SK-N-SH (cell line): ENCODE measurements at regions not wholly inside any gene's neighbourhood (a gene's known extent, or its start where the extent isn't known, plus 50 kb on each side); places are given as distances from the start of the nearest gene placed in this dataset.

Experiments used
- CTCF ChIA-PET: fragments of 300-600, 350-600 bp; formaldehyde crosslinking; extraction: SDS; loops from one replicate; lab custom pipeline; 2021; lab: Yijun Ruan, JAX
- POLR2A ChIA-PET: fragments of 350-600 bp; sonication (Branson Sonifier 250); formaldehyde crosslinking; extraction: SDS; loops from one replicate; lab custom pipeline; 2020; ENCODE audit warnings: antibody characterized with exemption, inconsistent platforms; lab: Yijun Ruan, JAX
- DNase-seq: peaks from one replicate; pipeline ENCODE4 v3.0.0; 2012
- H2AFZ ChIP-seq: fragments of 200-600 bp; sonication (generic); 2 replicates; pipeline ENCODE4 v1.8.1; 2016; ENCODE audit warnings: antibody characterized with exemption, mild to moderate bottlenecking, low read depth
- H3F3A ChIP-seq: fragments of 200-600 bp; sonication (generic); replicated peaks from 2 replicates; pipeline ENCODE3; 2016; ENCODE audit warnings: antibody characterized with exemption, mild to moderate bottlenecking; ENCODE audit not compliant: insufficient read depth
- H3K27ac ChIP-seq, 2 experiments: fragments of 200-500 bp in 1 of 2; fragments of 200-600 bp in 1 of 2; sonication (Bioruptor generic) in 1 of 2; sonication (generic), shearing (Covaris generic) in 1 of 2; 2 replicates each; pipeline versions ENCODE4 v1.5.1 to v1.6.1; 2014 to 2016; ENCODE audit warnings: low read depth in 2 of 2, inconsistent platforms in 1 of 2, low read length in 1 of 2, mild to moderate bottlenecking in 1 of 2, mixed read lengths in 1 of 2
- H3K27me3 ChIP-seq: fragments of 200-600 bp; sonication (generic), shearing (Covaris generic); 2 replicates; pipeline ENCODE4 v1.6.1; 2016; ENCODE audit warnings: mixed run types; ENCODE audit not compliant: insufficient read depth
- H3K36me3 ChIP-seq, 2 experiments: fragments of 200-500 bp in 1 of 2; fragments of 200-600 bp in 1 of 2; sonication (Bioruptor generic) in 1 of 2; sonication (generic) in 1 of 2; replicated peaks in 1 of 2; 2 replicates each; pipeline versions ENCODE3 to v1.5.1; 2014 to 2016; ENCODE audit warnings: low read length in 1 of 2, mild to moderate bottlenecking in 1 of 2; ENCODE audit not compliant: insufficient read depth in 2 of 2, control insufficient read depth in 1 of 2
- H3K4me1 ChIP-seq, 2 experiments: fragments of 200-500 bp in 1 of 2; fragments of 200-600 bp in 1 of 2; sonication (Bioruptor generic) in 1 of 2; sonication (generic), shearing (Covaris generic) in 1 of 2; 2 replicates each; pipeline versions ENCODE4 v1.5.1 to v1.6.1; 2014 to 2016; ENCODE audit warnings: low read depth in 1 of 2, low read length in 1 of 2, mixed run types in 1 of 2; ENCODE audit not compliant: insufficient read depth in 2 of 2, control insufficient read depth in 1 of 2
- H3K4me2 ChIP-seq: fragments of 200-600 bp; sonication (generic), shearing (Covaris generic); 2 replicates; pipeline ENCODE4 v1.6.1; 2017; ENCODE audit warnings: mixed run types
- H3K4me3 ChIP-seq, 2 experiments: fragments of 200-500 bp in 1 of 2; fragments of 200-600 bp in 1 of 2; sonication (Bioruptor generic) in 1 of 2; sonication (generic), shearing (Covaris generic) in 1 of 2; 2 replicates each; pipeline versions ENCODE4 v1.5.1 to v1.8.1; 2014 to 2016; ENCODE audit warnings: low read depth in 2 of 2, inconsistent platforms in 1 of 2, low read length in 1 of 2, mild to moderate bottlenecking in 1 of 2, mixed read lengths in 1 of 2, moderate library complexity in 1 of 2
- H3K79me2 ChIP-seq: fragments of 200-600 bp; sonication (generic); 2 replicates; pipeline ENCODE4 v1.8.1; 2017; ENCODE audit warnings: mild to moderate bottlenecking; ENCODE audit not compliant: insufficient read depth
- H3K9ac ChIP-seq: fragments of 200-600 bp; sonication (generic); 2 replicates; pipeline ENCODE4 v1.6.1; 2017; ENCODE audit warnings: mixed run types
- H3K9me2 ChIP-seq: fragments of 200-600 bp; sonication (generic); 2 replicates; pipeline ENCODE4 v1.6.1; 2017; ENCODE audit warnings: mixed run types
- H3K9me3 ChIP-seq: fragments of 200-600 bp; sonication (generic); 2 replicates; pipeline ENCODE4 v1.6.1; 2017; ENCODE audit warnings: mixed run types, mild to moderate bottlenecking, moderate library complexity
- H4K20me1 ChIP-seq: fragments of 200-600 bp; sonication (generic); 2 replicates; pipeline ENCODE4 v1.6.1; 2017; ENCODE audit warnings: mild to moderate bottlenecking, mixed run types; ENCODE audit not compliant: insufficient read depth
- CHD2 ChIP-seq: fragments of 150-350 bp; IDR thresholded peaks from 2 replicates; pipeline ENCODE4 v1.6.1; 2018; ENCODE audit warnings: low read length; ENCODE audit not compliant: partially characterized antibody
- EP300 ChIP-seq, 2 experiments: IDR thresholded peaks; 2 replicates each; pipeline versions ENCODE4 v1.4.0 to v1.6.1; 2012; ENCODE audit warnings: borderline replicate concordance in 1 of 2, low read depth in 1 of 2, low read length in 1 of 2
- EZH2phosphoT487 ChIP-seq: fragments of 200-600 bp; sonication (generic); IDR thresholded peaks from 2 replicates; pipeline ENCODE4 v1.6.1; 2017; ENCODE audit warnings: low read depth, mixed run types, mild to moderate bottlenecking, antibody characterized with exemption, moderate library complexity, borderline replicate concordance
- FOSL2 ChIP-seq: IDR thresholded peaks from 2 replicates; pipeline ENCODE4 v1.4.0; 2012; ENCODE audit warnings: low read depth, mild to moderate bottlenecking, moderate library complexity, borderline replicate concordance
- FOXJ3 ChIP-seq: sonication (generic); formaldehyde crosslinking; IDR thresholded peaks from 2 replicates; pipeline ENCODE4 v1.5.1; 2020; ENCODE audit warnings: mild to moderate bottlenecking, missing genetic modification reagents
- FOXM1 ChIP-seq: IDR thresholded peaks from 2 replicates; pipeline ENCODE4 v1.4.0; 2012; ENCODE audit warnings: low read depth, mild to moderate bottlenecking
- GABPA ChIP-seq: IDR thresholded peaks from 2 replicates; pipeline ENCODE4 v1.4.0; 2012; ENCODE audit warnings: low read depth, mild to moderate bottlenecking
- GATA2 ChIP-seq: sonication (generic); formaldehyde crosslinking; IDR thresholded peaks from 2 replicates; pipeline ENCODE4 v1.5.0; 2020; ENCODE audit warnings: mild to moderate bottlenecking, missing genetic modification reagents
- JUND ChIP-seq: IDR thresholded peaks from 2 replicates; pipeline ENCODE4 v1.4.0; 2012
- MEF2A ChIP-seq: IDR thresholded peaks from 2 replicates; pipeline ENCODE4 v1.4.0; 2012; ENCODE audit warnings: low read depth, borderline replicate concordance
- NFIC ChIP-seq: IDR thresholded peaks from 2 replicates; pipeline ENCODE4 v1.4.0; 2012; ENCODE audit warnings: borderline replicate concordance
- NRF1 ChIP-seq: IDR thresholded peaks from 2 replicates; pipeline ENCODE4 v1.6.1; 2012; ENCODE audit warnings: low read depth, mild to moderate bottlenecking, low read length
- POLR2AphosphoS5 ChIP-seq: IDR thresholded peaks from 2 replicates; pipeline ENCODE4 v1.6.1; 2012; ENCODE audit warnings: low read depth, low read length
- RAD21 ChIP-seq: IDR thresholded peaks from 2 replicates; pipeline ENCODE4 v1.6.1; 2012; ENCODE audit warnings: mild to moderate bottlenecking, low read length
- RCOR1 ChIP-seq: fragments of 150-350 bp; IDR thresholded peaks from 2 replicates; pipeline ENCODE4 v1.6.1; 2017; ENCODE audit warnings: antibody characterized with exemption, low read length
- RFX5 ChIP-seq: IDR thresholded peaks from 2 replicates; pipeline ENCODE4 v1.6.1; 2012; ENCODE audit warnings: mild to moderate bottlenecking, improper control_type of control experiment, low read length
- RXRA ChIP-seq: IDR thresholded peaks from 2 replicates; pipeline ENCODE4 v1.4.0; 2012; ENCODE audit warnings: low read depth, mild to moderate bottlenecking, borderline replicate concordance
- YY1 ChIP-seq: IDR thresholded peaks from 2 replicates; pipeline ENCODE4 v1.4.0; 2012; ENCODE audit warnings: low read depth, mild to moderate bottlenecking
- WGBS: methylation state at CpG from one replicate; pipeline ENCODE4 v1.1.6; 2017; ENCODE audit warnings: low lambda C conversion rate; 5-methylcytosine and 5-hydroxymethylcytosine counted together
- TF ChIP-seq, protein P1 (sequence below): fragments of 150-350 bp; IDR thresholded peaks from 2 replicates; pipeline ENCODE4 v1.6.1; 2016; ENCODE audit warnings: mild to moderate bottlenecking, low read depth, low read length
- TF ChIP-seq, protein P2 (sequence below): IDR thresholded peaks from 2 replicates; pipeline ENCODE4 v1.4.0; 2012; ENCODE audit warnings: low read depth, borderline replicate concordance
- TF ChIP-seq, protein P3 (sequence below): IDR thresholded peaks from 2 replicates; pipeline ENCODE4 v1.6.1; 2012; ENCODE audit warnings: mild to moderate bottlenecking, low read depth, low read length, moderate library complexity
- TF ChIP-seq, protein P4 (sequence below): IDR thresholded peaks from 2 replicates; pipeline ENCODE4 v1.4.0; 2012; ENCODE audit warnings: low read depth

DNA sequence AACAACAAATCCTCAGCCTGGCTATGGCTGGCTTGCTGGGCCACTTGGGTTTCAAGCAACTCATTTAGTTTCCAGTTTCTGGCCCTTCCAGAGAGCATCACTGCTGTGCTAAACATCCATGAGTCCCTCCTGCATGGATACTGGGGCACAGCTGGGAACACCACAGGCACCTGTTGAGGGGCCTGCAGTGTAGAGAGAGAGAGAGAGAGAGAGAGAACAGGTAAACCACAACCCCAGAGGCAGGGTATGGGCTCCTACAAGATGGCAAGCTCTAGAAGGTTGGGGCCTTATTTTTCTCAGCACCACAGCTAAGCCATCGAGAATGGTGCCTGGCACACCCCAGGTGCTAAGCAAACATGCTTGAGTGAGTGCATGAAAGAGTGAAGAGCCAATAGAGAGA is 120.3 kb downstream of the RBFOX3 start:
- 12% methylated on average over 1 of the region's 1 CpG for WGBS
- Histone ChIP-seq H3K9me2 (no peaks in the 10 kb centered on the region), H3K4me1 (peaks cover 0 to under 1% of the 10 kb centered on the region in 2 experiments; a peak in 1 of 4 replicates), H3K79me2 (no peaks in the 10 kb centered on the region), H2AFZ (no peak overlapping the region), H3K27me3 (no peaks in the 10 kb centered on the region), H4K20me1 (no peaks in the 10 kb centered on the region), H3F3A (no peaks in the 10 kb centered on the region), H3K9me3 (no peaks in the 10 kb centered on the region), H3K9ac (no peak overlapping the region), H3K4me3 (no peak overlapping the region), H3K4me2 (no peak overlapping the region), H3K27ac (no peak overlapping the region), H3K36me3 (no peaks in the 10 kb centered on the region)
- TF ChIP-seq YY1 (no peak), GATA2 (CRISPR knock-in tag) (no peak), FOSL2 (no peak), FOXJ3 (CRISPR knock-in tag) (no peak), MEF2A (no peak), NFIC (no peak), CHD2 (no peak), FOXM1 (no peak)
- TF ChIP-seq, protein P1, sequence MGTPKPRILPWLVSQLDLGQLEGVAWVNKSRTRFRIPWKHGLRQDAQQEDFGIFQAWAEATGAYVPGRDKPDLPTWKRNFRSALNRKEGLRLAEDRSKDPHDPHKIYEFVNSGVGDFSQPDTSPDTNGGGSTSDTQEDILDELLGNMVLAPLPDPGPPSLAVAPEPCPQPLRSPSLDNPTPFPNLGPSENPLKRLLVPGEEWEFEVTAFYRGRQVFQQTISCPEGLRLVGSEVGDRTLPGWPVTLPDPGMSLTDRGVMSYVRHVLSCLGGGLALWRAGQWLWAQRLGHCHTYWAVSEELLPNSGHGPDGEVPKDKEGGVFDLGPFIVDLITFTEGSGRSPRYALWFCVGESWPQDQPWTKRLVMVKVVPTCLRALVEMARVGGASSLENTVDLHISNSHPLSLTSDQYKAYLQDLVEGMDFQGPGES, result no peak
- DNase-seq, result no peak
- ChIA-PET POLR2A (no interaction called here), CTCF (interaction anchor here (2.4 kb wide), 1 partner anchor 89 kb away, joined by 12 read pairs; no protein-coding TSS in a partner anchor)

DNA sequence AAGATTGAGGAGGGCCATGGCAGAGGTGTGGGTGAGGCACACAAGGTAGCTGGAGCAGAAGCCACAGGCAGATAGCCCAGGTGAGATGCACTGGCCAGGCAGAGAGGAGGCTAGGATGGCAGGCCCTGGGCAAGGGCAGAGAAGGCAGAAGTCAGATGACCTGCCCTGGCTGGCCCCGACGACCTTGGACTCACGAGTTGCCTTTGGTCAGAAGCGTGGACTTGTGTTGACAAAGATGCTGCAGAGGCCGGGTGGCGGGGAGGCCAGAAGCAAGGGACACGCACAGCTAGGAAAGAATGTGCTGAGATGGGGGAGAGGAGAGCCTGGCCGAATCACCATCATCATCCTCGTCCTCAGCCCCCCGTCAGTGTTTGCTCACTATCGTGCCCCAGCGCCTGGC is 123.7 kb downstream of the RBFOX3 start:
- no peaks in the 10 kb centered on the region for H3K9me2 ChIP-seq
- H3K27ac ChIP-seq, result no peak overlapping the region
- H3F3A ChIP-seq, result no peaks in the 10 kb centered on the region
- H3K4me2 ChIP-seq, result no peak overlapping the region
- H4K20me1 ChIP-seq, result no peaks in the 10 kb centered on the region
- no peaks in the 10 kb centered on the region for H3K9me3 ChIP-seq
- H3K27me3 ChIP-seq, result no peaks in the 10 kb centered on the region
- TF ChIP-seq, protein P2, sequence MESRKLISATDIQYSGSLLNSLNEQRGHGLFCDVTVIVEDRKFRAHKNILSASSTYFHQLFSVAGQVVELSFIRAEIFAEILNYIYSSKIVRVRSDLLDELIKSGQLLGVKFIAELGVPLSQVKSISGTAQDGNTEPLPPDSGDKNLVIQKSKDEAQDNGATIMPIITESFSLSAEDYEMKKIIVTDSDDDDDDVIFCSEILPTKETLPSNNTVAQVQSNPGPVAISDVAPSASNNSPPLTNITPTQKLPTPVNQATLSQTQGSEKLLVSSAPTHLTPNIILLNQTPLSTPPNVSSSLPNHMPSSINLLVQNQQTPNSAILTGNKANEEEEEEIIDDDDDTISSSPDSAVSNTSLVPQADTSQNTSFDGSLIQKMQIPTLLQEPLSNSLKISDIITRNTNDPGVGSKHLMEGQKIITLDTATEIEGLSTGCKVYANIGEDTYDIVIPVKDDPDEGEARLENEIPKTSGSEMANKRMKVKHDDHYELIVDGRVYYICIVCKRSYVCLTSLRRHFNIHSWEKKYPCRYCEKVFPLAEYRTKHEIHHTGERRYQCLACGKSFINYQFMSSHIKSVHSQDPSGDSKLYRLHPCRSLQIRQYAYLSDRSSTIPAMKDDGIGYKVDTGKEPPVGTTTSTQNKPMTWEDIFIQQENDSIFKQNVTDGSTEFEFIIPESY, result no peak
- no peak for TF ChIP-seq GABPA
- no peak for TF ChIP-seq EZH2phosphoT487
- TF ChIP-seq RXRA, result no peak
- TF ChIP-seq RFX5, result no peak
- TF ChIP-seq NFIC, result no peak
- no peak for TF ChIP-seq CHD2
- TF ChIP-seq, protein P3, sequence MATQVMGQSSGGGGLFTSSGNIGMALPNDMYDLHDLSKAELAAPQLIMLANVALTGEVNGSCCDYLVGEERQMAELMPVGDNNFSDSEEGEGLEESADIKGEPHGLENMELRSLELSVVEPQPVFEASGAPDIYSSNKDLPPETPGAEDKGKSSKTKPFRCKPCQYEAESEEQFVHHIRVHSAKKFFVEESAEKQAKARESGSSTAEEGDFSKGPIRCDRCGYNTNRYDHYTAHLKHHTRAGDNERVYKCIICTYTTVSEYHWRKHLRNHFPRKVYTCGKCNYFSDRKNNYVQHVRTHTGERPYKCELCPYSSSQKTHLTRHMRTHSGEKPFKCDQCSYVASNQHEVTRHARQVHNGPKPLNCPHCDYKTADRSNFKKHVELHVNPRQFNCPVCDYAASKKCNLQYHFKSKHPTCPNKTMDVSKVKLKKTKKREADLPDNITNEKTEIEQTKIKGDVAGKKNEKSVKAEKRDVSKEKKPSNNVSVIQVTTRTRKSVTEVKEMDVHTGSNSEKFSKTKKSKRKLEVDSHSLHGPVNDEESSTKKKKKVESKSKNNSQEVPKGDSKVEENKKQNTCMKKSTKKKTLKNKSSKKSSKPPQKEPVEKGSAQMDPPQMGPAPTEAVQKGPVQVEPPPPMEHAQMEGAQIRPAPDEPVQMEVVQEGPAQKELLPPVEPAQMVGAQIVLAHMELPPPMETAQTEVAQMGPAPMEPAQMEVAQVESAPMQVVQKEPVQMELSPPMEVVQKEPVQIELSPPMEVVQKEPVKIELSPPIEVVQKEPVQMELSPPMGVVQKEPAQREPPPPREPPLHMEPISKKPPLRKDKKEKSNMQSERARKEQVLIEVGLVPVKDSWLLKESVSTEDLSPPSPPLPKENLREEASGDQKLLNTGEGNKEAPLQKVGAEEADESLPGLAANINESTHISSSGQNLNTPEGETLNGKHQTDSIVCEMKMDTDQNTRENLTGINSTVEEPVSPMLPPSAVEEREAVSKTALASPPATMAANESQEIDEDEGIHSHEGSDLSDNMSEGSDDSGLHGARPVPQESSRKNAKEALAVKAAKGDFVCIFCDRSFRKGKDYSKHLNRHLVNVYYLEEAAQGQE, result no peak
- TF ChIP-seq MEF2A, result no peak
- no peak for TF ChIP-seq NRF1
- TF ChIP-seq POLR2AphosphoS5, result no peak
- no peak for TF ChIP-seq EP300 (IDR thresholded peaks at IDR 0.05; ENCODE audit: borderline replicate concordance in 1 of 2, low read depth in 1 of 2, low read length in 1 of 2)
- TF ChIP-seq GATA2 (CRISPR knock-in tag), result no peak
- TF ChIP-seq, protein P4, sequence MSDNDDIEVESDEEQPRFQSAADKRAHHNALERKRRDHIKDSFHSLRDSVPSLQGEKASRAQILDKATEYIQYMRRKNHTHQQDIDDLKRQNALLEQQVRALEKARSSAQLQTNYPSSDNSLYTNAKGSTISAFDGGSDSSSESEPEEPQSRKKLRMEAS, result no peak
- no peak for TF ChIP-seq RAD21
- TF ChIP-seq RCOR1, result no peak
- no peak for TF ChIP-seq JUND
- TF ChIP-seq FOXJ3 (CRISPR knock-in tag), result no peak
- ChIA-PET POLR2A (no interaction called here), CTCF (interaction anchor here (0.6 kb wide), 1 partner anchor 10 kb away, joined by 3 read pairs; no protein-coding TSS in a partner anchor)
- H3K36me3 ChIP-seq, result no peaks in the 10 kb centered on the region
- no peaks in the 10 kb centered on the region; a peak in 1 of 4 replicates for H3K4me1 ChIP-seq
- no peak overlapping the region for H3K4me3 ChIP-seq
- no peaks in the 10 kb centered on the region for H3K79me2 ChIP-seq
- H2AFZ ChIP-seq, result no peak overlapping the region
- H3K9ac ChIP-seq, result no peak overlapping the region
- DNase-seq, result no peak
- 57% methylated on average over 12 of the region's 12 CpGs for WGBS
